Panc1 (cell line): ENCODE measurements at regions not wholly inside any gene's neighbourhood (a gene's known extent, or its start where the extent isn't known, plus 50 kb on each side); places are given as distances from the start of the nearest gene placed in this dataset.

Source experiments
- ATAC-seq: fragments of 200-7000 bp; cut with Tn5 transposase; 2 replicates; pipeline ENCODE4 v1.9.1; 2020; ENCODE audit warnings: mild to moderate bottlenecking, moderate library complexity
- BruUV-seq: library from RNA; stranded (reverse); fragments of 400-500 nt; replicated peaks from 2 replicates; lab custom pipeline; 2021; lab: Mats Ljungman, UMichigan
- CTCF ChIA-PET: fragments of 300-600 bp; sonication (Branson Sonifier 250); formaldehyde crosslinking; loops from one replicate; lab custom pipeline; 2022; ENCODE audit warnings: antibody characterized with exemption; lab: Charles Lee
- POLR2A ChIA-PET: fragments of 300-600 bp; sonication (Branson Sonifier 250); formaldehyde crosslinking; loops from one replicate; lab custom pipeline; 2022; ENCODE audit warnings: antibody characterized with exemption; lab: Charles Lee
- DNase-seq: peaks from one replicate; pipeline ENCODE4 v3.0.0-alpha.2; 2010; ENCODE audit warnings: low read depth, low spot score
- H3K27ac ChIP-seq: 2 replicates; pipeline ENCODE4 v1.5.1; 2011; ENCODE audit warnings: mild to moderate bottlenecking, low read length, inconsistent platforms
- H3K27me3 ChIP-seq: fragments of 200-500 bp; sonication (Bioruptor generic); 2 replicates; pipeline ENCODE4 v1.6.0; 2014; ENCODE audit warnings: low read length, inconsistent platforms; ENCODE audit not compliant: control insufficient read depth, insufficient read depth
- H3K36me3 ChIP-seq: fragments of 200-500 bp; sonication (Bioruptor generic); 2 replicates; pipeline ENCODE4 v1.5.1; 2014; ENCODE audit warnings: inconsistent platforms, mild to moderate bottlenecking, low read length, moderate library complexity; ENCODE audit not compliant: control insufficient read depth, insufficient read depth
- H3K4me1 ChIP-seq: 2 replicates; pipeline ENCODE4 v1.5.1; 2011; ENCODE audit warnings: inconsistent platforms, mild to moderate bottlenecking, low read length, moderate library complexity; ENCODE audit not compliant: control insufficient read depth, insufficient read depth
- H3K4me3 ChIP-seq, 2 experiments: 2 replicates each; pipeline ENCODE4 v1.5.1; 2011 to 2012; ENCODE audit warnings: low read depth in 2 of 2, low read length in 2 of 2, mild to moderate bottlenecking in 2 of 2, inconsistent platforms in 1 of 2, moderate library complexity in 1 of 2
- H3K9me3 ChIP-seq: fragments of 200-500 bp; sonication (Bioruptor generic); 2 replicates; pipeline ENCODE4 v1.5.1; 2014; ENCODE audit warnings: low read depth, mild to moderate bottlenecking, inconsistent platforms, low read length, moderate library complexity; ENCODE audit not compliant: control insufficient read depth, insufficient read depth
- CTCF ChIP-seq: fragments of 450-650 bp; IDR thresholded peaks from 2 replicates; pipeline ENCODE4 v1.5.1; 2017; ENCODE audit warnings: mild to moderate bottlenecking
- POLR2AphosphoS5 ChIP-seq: IDR thresholded peaks from 2 replicates; pipeline ENCODE4 v1.6.1; 2012; ENCODE audit warnings: mild to moderate bottlenecking, low read depth, low read length, moderate library complexity
- REST ChIP-seq, 2 experiments: IDR thresholded peaks; 2 replicates each; pipeline ENCODE4 v1.6.1; 2011 to 2012; ENCODE audit warnings: low read depth in 2 of 2, control low read depth in 1 of 2, low read length in 1 of 2, mild to moderate bottlenecking in 1 of 2, moderate library complexity in 1 of 2; ENCODE audit not compliant: insufficient read depth in 1 of 2
- SIN3A ChIP-seq: IDR thresholded peaks from 2 replicates; pipeline ENCODE4 v1.6.1; 2012; ENCODE audit warnings: low read depth, mild to moderate bottlenecking, low read length, moderate library complexity, borderline replicate concordance; ENCODE audit not compliant: insufficient read depth
- TCF7L2 ChIP-seq: IDR thresholded peaks from 2 replicates; pipeline ENCODE4 v1.6.1; 2011; ENCODE audit warnings: mild to moderate bottlenecking, low read depth, low read length, inconsistent platforms
- in situ Hi-C: cut with HindIII; loops from 2 replicates; pipeline ENCODE4 v1.10.0; 2016; ENCODE audit warnings: low sequenced_read_pairs, low pct_unique_long_range_greater_than_20kb
- intact Hi-C: fragments of 100-400 bp; cut with micrococcal nuclease; formaldehyde crosslinking; loops from one replicate; pipeline ENCODE4 v1.10.0; 2022; ENCODE audit not compliant: unreplicated experiment

DNA sequence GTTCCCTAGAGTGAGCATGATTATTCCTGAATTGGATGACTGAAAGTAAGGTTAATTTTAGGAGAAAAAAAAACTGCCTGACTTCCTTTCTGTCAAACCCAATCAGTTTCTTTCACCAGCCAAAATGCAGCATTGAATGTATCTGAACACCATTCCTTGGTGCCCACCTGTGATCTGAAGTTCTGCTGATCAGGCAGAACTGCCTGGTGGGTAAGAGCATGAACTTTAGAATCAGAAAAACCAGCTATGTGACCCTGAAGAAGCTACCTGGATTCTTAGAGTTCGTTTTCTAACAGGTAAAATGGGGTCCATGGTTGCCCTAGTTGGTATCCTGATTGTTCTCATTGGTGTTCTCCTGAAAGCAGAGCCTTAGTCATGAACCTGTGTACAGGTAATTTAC, 506.9 kb downstream of the MED13L start:
- in situ Hi-C loops, result no loop called here

GRCh38 chr12:115767916-115768315, 509.6 kb downstream of the MED13L start:
- Histone ChIP-seq H3K27me3 (0 out of 2 replicates have a peak, but pooled peaks cover 2% of the 10 kb centered on the region), H3K4me3 (no peak overlapping the region), H3K27ac (no peak overlapping the region), H3K4me1 (no peaks in the 10 kb centered on the region), H3K36me3 (no peaks in the 10 kb centered on the region), H3K9me3 (no peaks in the 10 kb centered on the region)
- DNase-seq (no peak), ATAC-seq (no peak)
- in situ Hi-C loops (no loop called here), intact Hi-C loops (no loop called here)
- TF ChIP-seq TCF7L2 (no peak), POLR2AphosphoS5 (no peak), CTCF (no peak), SIN3A (no peak), REST (IDR thresholded peaks at IDR 0.05; ENCODE audit: insufficient read depth in 1 of 2, low read depth in 2 of 2, low read length in 1 of 2) (no peak)
- POLR2A ChIA-PET, result no interaction called here
- CTCF ChIA-PET, result no interaction called here
- BruUV-seq, result no TSS peak

More for the DNA sequence above, 506.9 kb downstream of the MED13L start:
- DNase-seq (no peak), ATAC-seq (no peak)
- ChIA-PET POLR2A (no interaction called here), CTCF (interaction anchor here (1.2 kb wide), 1 partner anchor 1086 kb away, joined by 5 read pairs; the partner anchor contains the start of gene TBX3)
- Histone ChIP-seq H3K9me3 (no peaks in the 10 kb centered on the region), H3K4me3 (no peak overlapping the region), H3K36me3 (no peaks in the 10 kb centered on the region), H3K4me1 (no peaks in the 10 kb centered on the region), H3K27me3 (0 out of 2 replicates have a peak, but pooled peaks cover 2% of the 10 kb centered on the region), H3K27ac (no peak overlapping the region)
- TF ChIP-seq CTCF (no peak), TCF7L2 (no peak), POLR2AphosphoS5 (no peak), SIN3A (no peak), REST (IDR thresholded peaks at IDR 0.05; ENCODE audit: insufficient read depth in 1 of 2, low read depth in 2 of 2, low read length in 1 of 2) (no peak)
- intact Hi-C loops, result no loop called here
- BruUV-seq, result no TSS peak
